8988T (cell line): ENCODE measurements at regions not wholly inside any gene's neighbourhood (a gene's known extent, or its start where the extent isn't known, plus 50 kb on each side); places are given as distances from the start of the nearest gene placed in this dataset.

Source experiments
- DNase-seq: peaks from one replicate; pipeline ENCODE4 v3.0.0; 2011

DNA sequence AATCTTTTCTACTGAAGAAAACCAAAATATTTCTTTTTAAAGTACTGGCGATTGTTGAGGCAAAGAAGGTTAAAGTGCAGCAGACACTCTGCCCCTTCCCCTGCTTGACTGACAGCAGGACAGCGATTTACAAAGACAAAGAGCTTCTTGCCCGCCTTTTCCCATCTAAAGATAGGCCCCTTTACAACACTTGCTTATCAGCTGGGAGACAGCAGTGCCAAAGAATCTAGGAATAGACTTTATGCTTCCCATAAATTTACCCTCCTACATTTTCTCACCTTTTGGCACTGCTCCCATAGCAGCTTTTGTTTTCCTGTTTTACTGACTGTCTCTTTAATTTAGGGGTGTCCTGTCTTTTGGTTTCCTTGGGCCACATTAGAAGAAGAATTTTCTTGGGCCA is 824.1 kb downstream of the CCSER2 start:
- no peak for DNase-seq

DNA sequence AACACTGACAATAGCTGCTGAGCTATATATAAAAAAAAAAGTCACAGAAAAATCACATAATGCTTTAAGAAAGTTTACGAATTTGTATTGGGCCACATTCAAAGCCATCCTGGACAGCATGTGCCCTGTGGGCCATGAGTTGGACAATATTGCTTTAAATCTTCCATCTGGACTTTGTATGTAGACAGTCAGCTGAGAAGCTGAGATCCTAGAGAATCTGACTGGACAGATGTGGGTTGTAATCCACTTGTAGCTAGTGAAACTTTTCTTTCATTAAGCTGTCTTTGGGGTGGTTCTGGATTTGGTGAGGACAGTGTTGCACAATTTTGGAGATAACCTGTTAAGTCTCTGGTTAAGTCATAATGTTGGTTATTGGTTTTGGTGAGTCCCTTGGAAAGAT is 824.5 kb downstream of the CCSER2 start:
- no peak for DNase-seq

DNA sequence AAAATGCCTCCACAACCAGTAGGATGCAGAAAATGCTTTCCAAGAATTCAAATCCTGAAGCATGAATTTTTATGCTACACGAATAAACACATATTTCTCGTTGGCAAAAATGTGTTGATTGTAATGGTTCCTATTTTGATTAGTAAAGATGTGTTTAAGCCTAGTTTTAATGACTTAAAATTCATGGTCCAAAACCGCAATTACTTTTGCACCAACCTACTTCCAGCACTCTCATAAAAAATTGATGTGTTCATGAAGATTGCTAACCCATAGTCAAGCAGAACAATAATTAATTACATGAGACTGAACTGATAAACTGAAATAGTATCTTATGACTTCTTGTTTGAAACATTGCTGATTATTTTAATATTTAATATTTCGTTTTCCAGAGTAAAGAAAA is 828.8 kb downstream of the CCSER2 start:
- DNase-seq, result no peak

DNA sequence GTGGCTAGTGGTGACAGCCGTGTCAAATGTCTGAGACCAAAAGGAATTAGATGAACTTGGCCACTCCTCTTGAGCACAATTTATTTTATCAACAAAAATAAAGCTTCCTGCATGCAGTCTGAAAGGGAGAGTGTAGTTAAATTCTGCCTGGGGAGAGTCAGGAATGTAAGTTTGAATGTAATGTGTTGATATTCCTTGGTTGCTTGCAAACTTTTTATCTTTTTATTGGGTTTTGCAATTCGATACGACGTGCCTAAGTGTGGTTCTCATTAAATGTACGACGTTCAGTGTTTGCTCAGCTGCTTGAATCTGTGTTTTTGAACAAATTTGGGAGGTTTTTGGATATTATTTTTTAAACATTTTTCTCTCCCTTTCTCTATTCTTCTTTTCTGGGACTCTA is 839.9 kb downstream of the CCSER2 start:
- no peak for DNase-seq

DNA sequence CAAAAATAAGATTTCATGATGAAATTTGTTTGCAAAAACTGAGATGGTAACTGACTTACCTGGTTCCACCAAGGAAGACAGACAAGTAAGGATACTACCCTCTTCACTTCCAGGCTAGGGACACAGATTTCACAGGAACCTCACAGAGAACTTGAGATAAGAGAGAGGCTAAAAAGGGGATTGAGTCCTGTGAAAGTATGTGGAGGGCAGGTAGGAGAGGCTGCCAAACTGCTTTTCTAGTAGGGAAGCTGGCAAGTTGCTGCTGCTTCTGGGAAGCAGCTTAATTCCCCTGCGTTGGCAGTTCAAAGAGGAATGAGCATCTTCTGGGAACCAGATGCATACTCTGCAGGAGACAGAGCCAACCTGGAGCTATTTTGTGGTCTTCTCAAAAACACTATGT is 841.6 kb downstream of the CCSER2 start:
- DNase-seq, result no peak

DNA sequence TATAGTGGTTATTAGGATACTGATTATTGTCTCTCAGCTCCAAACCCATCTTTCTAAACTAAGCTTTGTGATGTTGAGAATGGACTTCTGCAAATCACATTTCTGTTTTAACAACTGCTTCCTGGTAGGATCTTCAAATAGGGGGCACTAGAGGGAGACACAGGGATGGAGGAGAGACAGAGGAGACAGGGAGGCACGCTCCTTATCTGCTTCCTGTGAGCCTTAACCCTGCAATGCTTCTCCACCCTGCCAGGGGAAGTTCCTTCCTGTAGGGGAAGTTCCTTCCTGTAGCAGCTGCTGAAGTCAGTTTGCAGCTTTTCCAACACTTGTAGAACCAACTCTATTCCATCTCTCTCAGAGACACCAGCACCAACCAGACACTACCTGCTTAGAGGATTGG is 847.2 kb downstream of the CCSER2 start:
- DNase-seq, result no peak

DNA sequence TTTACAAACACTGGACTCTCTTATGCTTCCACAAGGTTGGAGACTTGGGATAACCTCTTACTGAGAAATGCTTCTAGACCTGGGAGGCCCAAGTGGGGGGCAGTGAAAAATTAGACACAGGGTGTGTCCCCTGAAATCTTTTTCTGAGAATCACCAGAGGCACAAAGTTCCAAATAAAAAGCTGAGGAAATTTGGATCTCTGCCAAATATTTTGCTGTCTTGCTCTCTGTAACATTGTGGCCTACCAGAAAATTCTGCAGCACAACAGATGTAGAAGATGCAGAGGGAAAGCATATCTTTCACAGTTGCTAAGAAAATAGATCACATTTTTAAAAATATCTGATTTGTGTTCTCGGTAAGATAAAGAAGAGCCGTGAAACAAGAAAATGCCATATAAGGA is 849.4 kb downstream of the CCSER2 start:
- no peak for DNase-seq

DNA sequence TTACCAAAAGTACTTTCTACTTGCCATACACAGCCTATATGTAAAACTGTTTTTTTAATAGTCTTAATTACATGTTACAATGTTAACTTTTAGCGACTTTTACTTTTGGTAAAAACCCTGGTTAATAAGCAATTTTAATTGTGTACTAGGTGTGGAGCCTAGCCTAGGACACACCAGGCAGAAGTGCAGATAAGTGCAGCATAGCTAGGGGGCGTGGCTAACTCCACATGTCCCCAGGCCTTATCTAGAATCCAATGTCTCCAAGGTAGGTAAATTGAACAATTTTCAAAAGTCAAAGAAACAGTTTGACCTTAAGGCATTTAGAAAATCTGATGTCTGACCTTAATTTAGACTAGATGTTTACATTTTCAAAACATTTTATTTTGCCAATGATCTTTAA is 858.7 kb downstream of the CCSER2 start:
- no peak for DNase-seq

DNA sequence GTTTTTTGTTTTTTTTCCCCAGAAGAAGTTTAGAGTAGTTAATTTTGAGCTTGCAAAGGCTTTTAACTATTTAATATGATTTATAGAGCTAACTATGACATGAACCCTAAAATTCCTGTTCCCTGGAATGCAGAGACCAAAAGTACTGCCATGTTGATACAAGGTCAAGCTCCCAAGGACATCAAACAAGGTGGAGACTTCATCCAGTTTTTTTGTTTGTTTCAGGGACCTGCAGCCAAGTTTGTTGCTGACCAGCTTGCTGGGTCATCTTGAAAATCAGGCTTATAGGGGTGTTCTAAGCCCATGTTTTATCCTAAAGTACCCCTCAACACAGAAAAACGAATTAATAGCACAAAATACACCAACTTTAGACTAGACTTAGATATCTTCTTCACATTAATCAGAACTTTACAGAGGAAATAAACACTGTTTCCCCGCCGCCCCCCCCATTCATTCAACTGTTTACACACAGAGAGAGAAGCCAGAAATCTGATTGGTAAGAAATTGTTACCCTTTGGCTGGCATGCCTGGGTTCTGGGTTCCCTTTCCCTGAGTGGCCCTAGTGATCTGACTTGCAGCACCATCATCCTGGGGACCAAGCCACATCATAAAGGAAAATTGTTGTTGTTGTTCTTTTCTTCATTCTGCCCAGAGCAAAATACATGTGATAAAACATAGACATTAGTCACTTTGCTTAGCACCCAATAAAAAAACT is 860.5 kb downstream of the CCSER2 start:
- DNase-seq, result no peak

DNA sequence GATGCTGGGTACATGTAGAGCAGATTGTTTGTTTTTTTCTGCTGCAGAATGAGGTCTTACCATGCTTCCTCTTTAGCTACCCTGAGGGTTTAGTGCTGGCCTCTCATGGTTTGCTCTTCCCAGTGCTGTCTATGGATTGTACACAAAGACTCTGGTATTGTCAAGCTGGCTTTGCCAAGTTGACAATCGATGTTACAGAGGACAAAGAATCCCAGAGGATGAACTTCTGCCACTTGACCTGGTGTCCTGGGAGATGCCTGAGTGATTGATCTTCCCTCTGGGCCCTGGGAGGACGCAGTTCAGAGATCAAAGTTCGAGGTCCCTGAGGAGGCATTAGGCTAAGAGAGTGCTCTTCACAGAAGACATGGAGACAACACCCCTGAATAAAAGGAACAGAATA is 865.4 kb downstream of the CCSER2 start:
- no peak for DNase-seq

DNA sequence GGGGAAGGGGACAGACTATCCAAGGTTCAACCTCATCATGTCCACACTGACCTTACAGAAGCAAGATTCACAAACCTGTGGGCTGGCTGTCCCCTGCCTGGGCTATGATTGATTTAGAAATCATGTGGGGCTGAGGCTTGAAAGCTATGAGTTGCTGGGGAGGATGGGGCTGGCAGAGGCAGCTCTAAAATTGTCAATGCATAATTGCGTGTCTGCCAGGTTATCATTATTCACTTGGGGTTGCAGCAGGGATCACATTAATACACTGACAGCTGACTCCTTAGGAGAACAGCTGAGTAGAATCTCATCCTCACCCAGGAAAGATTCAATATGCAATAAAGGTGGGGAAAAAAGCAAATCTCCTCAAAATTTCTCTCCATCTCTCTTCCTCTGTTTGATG is 866.3 kb downstream of the CCSER2 start:
- DNase-seq, result no peak

DNA sequence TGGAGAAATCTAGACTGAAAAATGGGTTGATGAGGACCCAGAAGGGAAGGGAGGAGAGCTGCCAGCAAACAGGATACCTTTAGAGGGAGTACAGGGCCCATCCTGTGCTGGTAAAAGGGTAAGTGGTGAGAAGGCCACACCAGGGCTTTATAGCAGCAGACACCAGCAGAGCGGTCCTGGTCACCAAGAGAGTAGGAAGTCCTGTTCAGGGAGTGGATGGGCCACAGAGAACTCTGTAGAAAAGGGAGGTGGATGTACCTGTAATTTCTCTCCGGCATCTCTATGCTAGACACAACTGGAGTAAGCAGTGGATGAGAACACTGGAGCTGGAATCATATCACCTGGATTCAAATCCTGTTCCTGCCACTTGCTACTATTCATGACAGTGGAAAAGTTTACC is 867.2 kb downstream of the CCSER2 start:
- no peak for DNase-seq

DNA sequence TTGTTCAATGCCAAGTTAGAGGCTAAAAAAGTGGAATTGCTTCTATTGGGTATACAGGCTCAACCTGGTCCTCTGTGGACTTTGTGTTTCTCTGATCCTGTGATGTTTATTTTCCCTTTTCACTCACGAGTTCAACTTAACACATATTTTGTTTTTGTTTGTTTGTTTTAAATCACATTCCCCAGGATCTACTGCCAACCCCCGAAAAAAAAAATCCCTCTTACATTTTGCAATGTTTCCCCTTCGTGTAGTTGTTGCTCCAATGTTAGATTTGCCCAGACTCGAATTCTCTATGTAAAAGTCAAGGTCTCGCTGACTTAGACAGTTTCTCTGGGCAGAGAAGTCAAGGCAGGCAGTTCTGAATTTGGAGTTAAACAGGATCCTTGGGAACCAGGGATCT is 876.4 kb downstream of the CCSER2 start:
- DNase-seq, result no peak

DNA sequence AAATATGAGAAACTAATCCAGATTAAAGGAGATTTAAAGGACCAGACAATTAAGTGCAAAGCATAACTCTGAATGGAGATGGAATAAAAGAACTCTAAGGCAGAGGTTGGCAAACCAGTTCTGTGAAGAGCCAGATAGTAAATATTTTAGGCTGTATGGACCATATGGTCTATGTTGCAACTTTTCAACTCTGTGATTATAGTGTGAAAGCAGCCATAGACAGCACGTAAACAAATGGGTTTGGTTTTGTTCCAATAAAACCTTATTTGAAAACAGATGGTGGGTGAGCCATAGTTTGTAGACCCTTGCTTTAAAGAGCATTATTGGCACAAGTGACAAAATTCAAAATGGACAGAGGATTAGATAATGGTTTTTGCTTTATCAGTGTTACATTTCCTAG is 884.1 kb downstream of the CCSER2 start:
- no peak for DNase-seq

DNA sequence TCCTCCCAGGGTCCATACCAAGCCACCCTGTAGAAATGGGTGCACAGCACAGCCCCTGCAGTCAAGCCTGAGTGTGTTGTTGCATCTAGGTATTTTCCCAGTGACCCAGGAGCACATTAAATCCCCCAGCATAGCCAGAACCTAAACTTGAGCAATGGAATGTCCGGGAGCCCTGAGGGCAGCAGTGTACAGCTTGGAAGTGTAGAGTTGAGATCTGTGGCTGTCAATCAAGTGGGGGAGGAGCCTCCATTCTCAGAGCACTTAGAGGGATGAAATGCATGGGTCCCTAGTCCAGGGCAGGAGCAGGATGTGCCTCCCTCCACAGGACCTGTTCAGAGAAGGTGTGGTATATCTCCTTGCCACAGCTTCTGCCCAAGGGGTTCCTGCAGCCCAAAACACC is 885.1 kb downstream of the CCSER2 start:
- DNase-seq, result no peak

DNA sequence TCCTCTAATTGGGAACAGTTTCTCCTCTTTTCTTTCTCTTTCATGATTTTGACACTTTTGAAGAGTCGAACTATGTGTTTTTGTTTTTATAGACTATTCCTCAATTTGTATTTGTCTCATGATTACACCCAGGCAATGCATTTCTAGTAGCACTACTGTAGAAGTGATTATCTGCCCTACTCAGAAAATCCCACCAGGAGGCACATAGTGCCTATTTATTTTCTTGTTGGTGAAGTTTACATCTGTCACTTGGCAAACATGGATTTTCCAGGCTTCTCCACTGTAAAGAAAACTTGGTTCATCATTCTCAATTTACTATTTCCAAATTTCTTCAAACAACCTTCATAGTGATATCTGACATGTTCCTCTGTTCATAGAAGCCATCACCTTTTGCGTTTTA is 893.9 kb downstream of the CCSER2 start:
- no peak for DNase-seq

DNA sequence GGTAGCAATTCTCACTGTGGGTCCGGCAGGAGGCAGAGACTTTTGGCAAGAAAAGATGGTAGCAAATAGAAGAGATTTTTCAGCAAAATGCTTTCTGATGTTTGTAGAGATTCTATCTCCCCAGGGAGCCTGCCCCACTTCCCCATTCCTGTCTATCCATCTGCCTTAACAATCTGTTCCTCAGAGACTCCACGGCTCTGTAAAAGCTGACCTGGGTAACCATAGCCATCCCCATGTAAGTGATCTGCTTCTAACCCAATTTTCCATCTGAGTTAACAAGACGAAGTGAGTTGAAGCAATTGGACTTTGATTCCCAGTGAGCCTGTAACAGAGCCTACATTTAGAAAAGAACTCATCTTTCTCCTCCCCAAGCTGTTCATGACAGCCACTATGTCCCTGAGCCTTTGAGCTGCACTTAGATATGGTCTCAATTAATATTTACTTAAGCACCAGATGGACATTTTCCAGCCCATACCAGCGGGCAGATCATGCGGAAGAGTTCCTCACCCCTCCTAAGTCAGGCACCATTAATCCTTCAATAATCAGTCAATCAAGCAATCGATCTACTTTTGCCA is 896.1 kb downstream of the CCSER2 start:
- no peak for DNase-seq

DNA sequence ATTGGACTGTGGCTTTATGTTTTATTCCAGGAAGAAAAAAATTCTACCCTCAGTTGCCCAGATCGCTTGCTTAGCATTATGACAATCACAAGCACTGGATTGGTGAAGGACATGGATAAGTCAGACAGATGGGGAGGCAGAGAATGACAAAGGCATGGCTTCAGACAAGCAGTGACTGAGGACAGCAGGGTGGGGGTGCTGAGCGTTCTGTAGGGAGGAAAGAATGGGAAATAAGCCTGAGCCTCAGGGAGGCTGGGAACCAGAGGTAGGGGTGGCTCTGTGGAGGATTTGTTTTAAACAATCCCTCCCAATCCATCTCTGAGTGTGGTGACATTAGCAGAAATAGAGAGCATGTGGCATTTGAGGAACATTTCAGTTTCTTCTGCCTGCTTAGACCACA is 896.9 kb downstream of the CCSER2 start:
- no peak for DNase-seq

DNA sequence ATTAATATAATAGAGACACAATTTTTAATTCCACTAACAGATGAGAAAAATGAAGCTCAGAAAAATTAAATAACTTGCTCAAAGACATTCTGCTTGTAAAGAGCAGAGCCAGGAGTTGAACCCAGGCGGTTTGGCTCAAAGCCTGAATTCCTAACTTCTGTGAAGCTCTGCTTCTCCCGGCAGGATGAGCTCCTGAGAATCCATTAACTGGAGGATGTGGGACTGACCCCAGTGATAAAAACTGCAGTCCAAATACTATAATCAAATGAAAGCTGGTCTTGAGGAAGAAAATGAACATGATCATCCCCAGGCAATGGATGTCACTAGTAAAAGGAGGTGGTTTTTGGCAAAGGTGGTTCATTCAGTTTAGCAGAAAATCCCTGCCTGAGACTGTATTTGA is 898.2 kb downstream of the CCSER2 start:
- DNase-seq, result no peak

DNA sequence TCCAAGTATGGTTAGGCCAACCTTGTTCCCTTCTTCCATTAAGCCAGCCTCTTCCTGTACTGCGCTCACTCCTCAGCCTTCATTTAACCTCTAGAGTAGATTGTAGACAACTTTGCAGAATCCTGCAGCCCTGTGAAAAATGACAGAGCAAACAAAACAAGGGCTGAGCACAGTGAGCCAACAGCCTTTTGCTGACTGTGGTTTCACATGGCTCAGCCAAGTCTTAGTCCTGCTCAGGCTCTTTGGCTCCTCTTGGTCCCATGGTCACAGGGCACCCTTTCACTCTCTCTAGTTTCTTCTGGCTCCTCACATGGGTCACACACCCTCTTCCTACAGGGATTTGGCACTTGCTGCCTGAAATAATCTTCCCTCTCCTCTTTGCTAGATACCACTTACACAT is 900.3 kb downstream of the CCSER2 start:
- no peak for DNase-seq

DNA sequence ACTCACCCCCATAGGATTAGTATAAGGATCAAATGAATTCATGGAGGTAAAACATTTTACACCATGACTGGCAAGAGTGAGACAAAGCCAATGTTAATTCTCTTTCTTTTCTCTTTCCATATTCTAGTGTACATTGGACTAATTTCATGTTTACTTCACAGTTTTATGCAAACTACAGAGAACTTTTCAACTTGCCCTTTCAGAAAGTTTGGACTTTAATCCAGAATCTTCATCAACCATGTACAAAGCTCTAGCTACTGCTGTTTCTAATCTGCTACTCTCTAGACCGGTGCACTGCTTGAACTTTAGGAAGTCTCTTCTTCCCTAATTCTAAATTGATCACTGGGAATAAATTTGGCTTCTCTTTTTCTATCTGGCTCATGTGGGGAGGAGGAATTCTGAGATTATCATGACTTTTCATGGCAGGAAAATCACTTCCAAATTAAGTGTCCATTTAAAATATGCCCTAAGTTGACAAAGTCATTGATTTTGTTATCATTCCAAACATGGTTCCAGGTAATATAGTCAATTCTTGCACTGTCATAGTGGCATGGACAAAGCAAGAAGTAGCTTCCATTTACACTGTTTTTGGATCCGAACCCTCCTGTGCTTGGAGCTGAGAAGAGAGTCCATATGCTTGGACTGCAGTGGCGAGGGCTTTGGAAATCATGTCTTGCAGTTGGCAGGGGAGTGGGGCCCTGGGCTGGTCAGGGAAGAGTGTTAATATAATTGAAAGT is 903.3 kb downstream of the CCSER2 start:
- DNase-seq, result no peak

DNA sequence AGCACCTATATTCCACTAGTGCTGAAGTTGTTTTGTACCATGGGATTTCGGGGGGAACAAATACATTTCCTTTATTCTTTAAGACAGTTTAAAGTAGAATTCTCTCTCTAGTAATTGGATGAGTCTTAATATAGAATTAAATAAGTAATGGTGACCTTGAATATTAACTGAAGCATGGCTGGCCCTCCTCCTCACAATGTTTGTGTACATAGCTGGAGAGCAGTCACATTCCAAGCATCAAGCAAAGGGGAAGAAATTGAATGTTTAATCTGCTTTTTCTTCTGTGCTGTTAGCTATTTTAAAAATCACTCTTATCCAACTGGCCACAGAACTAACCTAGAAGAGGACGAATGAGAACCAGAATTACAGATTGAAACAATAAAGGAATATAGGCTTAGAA is 906.9 kb downstream of the CCSER2 start:
- DNase-seq, result no peak

DNA sequence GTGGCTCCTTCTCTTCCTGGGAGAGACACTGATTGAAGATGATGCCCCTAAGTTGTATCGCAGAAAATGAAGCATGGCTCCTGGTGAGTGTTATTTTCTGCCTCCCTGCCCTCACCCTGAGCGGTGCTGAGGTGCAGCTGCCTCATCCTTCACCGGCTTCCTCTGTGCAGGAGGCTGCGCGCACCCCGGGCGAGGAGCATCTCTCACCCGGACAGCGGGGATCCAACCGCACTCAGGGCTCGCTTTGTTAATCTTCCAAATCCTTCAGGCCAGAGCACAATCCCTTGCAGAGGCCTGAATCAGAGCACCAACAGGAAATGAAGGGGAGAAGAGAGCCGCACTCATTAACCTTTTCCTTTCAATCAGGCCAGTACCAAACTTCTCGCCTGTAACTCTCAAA is 910.3 kb downstream of the CCSER2 start:
- DNase-seq, result no peak

DNA sequence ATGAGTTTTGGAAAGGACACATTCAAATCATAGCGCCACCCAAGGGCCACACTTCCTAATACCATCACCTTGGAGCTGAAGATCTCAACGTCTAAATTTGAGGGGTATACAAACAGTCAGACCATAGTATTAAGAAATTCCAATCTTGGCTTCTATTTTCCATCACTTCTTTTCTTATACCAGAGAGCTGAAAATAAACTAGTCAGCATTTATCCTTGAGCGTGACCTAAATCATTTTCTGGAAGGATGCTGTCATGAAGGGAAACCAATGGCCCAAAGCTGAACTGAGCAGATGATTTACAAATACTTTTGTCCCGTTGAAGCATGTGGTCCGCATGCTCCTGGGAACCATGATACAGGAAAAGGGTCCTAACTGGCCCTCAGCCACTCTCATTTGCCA is 921.9 kb downstream of the CCSER2 start:
- DNase-seq, result no peak

DNA sequence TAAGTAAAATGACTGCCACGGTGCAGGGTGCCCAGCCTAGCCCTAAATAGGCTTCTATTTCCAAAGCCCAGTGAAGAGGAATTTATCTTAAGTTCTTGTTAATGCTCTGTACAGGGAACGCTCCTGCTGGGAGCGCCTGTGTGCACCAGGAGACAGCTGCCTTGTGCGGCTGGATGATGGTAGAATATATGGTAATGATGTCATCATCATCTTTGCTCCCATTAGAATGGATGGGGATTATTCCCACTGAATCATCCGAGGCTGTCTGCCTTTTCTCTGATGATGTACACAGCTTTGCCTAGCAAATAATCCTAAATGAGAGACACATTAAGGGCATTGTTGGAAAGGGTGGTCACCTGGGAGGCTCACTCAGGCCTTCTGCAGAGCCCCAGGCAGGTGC is 928.1 kb downstream of the CCSER2 start:
- DNase-seq, result no peak
